ENCODE measurements at regions not wholly inside any gene's neighbourhood (a gene's known extent, or its start where the extent isn't known, plus 50 kb on each side); places are given as distances from the start of the nearest gene placed in this dataset.
A peak's percentile ranks its signal among the peaks of the same experiment; 100 is the strongest.

DNA sequence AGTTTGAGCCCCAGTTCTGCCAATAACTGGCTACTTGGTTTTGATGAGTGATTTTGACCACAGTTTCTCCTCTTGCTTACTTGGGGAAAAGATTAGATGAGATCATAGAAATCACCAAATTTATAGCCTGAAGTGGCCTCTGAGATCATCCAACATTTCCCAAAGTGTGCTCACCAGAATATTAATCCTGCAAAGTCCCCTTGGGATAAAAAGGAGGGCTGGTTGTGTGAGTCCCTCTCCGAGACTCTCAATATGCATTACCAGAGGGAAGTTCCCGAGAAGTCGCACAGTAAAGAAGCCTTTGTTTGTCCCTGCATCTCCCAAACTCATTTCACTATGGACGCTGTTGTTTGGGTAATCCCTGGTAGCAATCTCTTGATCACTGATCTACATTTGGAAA is 88.4 kb upstream of the ADRA1B start:
- DNase-seq (ENCODE audit: missing footprints) (no peak), ATAC-seq (no peak)
- intact Hi-C loops (cut with DNase I) = no loop called here

GRCh38 chr5:159832073-159832472 is 84.2 kb upstream of the ADRA1B start:
- no peak for ATAC-seq
- intact Hi-C loops (cut with DNase I) = no loop called here
- no peak for DNase-seq (ENCODE audit: missing footprints)

GRCh38 chr5:159833088-159833487 is 83.2 kb upstream of the ADRA1B start:
- DNase-seq (ENCODE audit: missing footprints) (no peak), ATAC-seq (no peak)
- intact Hi-C loops (cut with DNase I) = no loop called here

- ATAC-seq = no peak
- intact Hi-C loops (cut with DNase I) = no loop called here
- DNase-seq (ENCODE audit: missing footprints) = no peak
These were observed 82.4 kb upstream of the ADRA1B start for GRCh38 chr5:159833846-159834245.

DNA sequence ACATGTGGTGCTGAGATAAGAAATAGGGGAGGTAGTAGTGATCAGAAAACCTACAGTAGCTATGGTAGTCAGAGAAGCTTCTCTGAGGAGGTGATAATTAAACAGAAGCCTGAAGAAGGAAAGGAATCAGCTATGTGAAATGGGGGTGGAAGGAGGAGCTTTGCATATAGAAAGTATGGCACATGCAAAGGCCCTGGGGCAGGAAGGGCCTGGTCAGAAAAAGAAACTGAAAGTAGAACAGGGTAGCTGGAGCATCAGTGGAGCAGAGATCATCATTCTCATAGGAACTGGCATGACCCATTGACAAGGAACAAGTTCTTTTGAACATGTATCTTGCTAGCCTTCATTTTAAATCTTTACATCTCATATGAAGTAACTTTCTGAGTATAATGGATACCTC is 80.7 kb upstream of the ADRA1B start:
- ATAC-seq (no peak), DNase-seq (ENCODE audit: missing footprints) (no peak)
- intact Hi-C loops (cut with DNase I) = no loop called here

GRCh38 chr5:159836691-159837090 is 79.6 kb upstream of the ADRA1B start:
- no peak for ATAC-seq
- intact Hi-C loops (cut with DNase I) = no loop called here
- DNase-seq (ENCODE audit: missing footprints) = no peak

GRCh38 chr5:159837860-159838259 is 78.4 kb upstream of the ADRA1B start:
- ATAC-seq (no peak), DNase-seq (ENCODE audit: missing footprints) (no peak)
- intact Hi-C loops (cut with DNase I) = no loop called here

DNA sequence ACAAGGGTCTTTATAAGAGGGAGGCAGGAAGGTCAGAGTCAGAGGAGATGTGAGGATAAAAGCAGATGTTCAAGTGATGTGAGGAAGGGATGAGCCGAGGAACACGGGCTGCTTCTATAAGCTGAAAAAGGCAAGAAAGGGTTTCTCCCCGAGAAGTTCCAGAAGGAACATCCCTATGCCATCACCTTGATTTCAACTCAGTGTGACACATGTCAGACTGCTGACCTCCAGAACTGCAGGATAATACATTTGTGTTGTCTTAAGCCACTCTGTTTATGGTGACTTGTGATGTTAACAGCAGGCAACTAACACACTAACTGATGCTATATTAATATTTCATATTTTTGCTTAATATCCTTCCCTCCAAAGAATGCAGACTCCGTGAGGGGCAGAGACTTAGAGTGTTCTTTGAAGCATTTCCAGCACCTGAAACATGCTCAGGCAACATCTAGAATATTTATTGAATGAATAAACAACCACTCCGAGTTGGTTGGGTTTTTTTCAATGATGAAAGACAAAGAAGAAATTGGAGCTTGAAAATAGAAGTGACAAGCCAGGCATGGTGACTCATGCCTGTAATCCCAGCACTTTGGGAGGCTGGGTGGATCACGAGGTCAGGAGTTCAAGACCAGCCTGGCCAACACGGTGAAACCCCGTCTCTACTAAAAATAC is 77.6 kb upstream of the ADRA1B start:
- intact Hi-C loops (cut with DNase I) = no loop called here
- DNase-seq (ENCODE audit: missing footprints) = no peak
- no peak for ATAC-seq

DNA sequence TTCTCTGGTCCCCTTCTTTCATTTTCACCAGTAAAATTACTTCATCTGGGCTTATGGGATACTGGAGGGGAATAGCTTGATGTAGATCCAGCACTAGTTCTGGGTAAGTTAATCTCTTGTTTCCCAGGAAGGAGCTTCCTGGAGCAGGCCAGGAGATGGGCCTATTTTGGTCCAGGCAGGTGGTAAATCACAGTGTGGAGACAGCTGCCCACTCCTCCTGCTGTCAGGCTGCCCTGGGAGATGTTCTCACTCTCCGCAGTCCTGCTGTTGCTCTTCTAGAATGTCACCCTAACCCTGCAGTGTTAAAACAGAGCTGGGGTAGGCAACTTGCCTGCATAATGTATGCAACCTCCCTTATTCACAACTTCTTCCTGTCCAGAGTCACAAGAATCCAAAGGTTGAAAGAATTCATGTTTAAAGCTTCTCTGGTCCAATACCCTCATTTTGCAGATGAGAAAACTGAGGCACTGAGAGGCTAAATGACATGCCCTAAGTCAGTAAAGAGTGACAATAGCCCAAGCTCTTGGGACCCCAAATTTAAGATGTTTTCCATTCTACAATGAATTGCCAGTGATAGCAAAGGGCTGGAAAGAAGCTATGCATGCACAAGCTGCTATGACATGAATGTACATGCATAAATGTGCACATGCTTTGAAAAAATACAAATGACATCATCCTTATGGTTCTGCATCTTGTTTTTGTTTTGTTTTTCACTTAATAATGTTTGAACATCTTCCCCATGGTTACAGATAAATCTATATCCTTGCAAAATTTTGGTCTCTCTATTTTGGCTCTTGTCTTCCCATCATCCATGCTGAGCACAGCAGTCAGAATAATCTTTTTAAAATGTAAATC is 71.8 kb upstream of the ADRA1B start:
- ATAC-seq = no peak
- intact Hi-C loops (cut with DNase I) = no loop called here
- DNase-seq (ENCODE audit: missing footprints) = no peak

- ATAC-seq (no peak), DNase-seq (ENCODE audit: missing footprints) (no peak)
- intact Hi-C loops (cut with DNase I) = no loop called here
These were observed 66.7 kb upstream of the ADRA1B start for GRCh38 chr5:159849437-159850083.

DNA sequence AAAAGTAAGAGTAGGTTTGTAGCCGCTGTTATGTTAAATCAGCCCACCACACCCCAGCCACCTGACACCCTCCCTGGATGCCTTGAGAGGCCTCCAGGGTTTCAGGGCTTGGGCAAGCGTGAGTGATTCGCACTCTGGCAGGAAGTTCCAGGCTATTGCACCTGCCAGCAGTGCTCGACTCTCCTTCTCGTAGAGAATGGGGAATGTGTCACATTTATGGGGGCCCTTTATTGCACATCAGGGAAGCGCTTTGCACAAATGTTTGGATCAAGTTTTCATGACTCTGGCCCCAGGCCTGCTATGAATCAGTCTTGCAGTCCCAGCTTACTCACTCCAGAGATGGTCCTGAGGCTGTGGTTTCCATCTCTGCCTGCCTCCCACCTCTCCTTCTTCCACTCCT is 66.1 kb upstream of the ADRA1B start:
- DNase-seq (ENCODE audit: missing footprints) (no peak), ATAC-seq (peak; percentile 13)
- intact Hi-C loops (cut with DNase I) = no loop called here

DNA sequence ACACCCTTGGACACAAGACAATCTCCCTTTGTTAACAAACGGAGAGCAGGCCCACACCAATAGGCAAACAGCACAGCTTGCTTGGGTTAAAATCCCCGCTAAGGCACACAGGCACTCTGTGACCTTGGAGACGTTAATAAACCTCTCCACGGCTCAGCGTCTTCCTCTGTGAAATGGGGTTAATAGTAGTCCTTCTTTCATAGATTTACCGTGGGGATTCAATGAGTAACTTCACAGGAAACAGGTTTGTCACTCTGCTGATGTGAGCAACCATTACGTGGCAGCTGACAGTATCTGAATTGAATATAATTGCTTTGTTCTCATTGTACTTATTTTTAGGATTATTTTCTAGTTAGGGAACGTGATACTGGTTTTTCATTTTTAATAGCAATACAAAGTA is 65.2 kb upstream of the ADRA1B start:
- intact Hi-C loops (cut with DNase I) = no loop called here
- no peak for DNase-seq (ENCODE audit: missing footprints)
- no peak for ATAC-seq

GRCh38 chr5:159854916-159855315 is 61.4 kb upstream of the ADRA1B start:
- intact Hi-C loops (cut with DNase I) = loop anchor here (5.0 kb wide), 1 partner anchor 33 kb away; no protein-coding TSS in a partner anchor
- no peak for DNase-seq (ENCODE audit: missing footprints)
- no peak for ATAC-seq

GRCh38 chr5:159855476-159856191 is 60.6 kb upstream of the ADRA1B start:
- ATAC-seq = peak; percentile 89
- no peak for DNase-seq (ENCODE audit: missing footprints)
- intact Hi-C loops (cut with DNase I) = loop anchor here (5.0 kb wide), 1 partner anchor 33 kb away; no protein-coding TSS in a partner anchor

- DNase-seq (ENCODE audit: missing footprints) = no peak
- ATAC-seq = no peak
- intact Hi-C loops (cut with DNase I) = loop anchor here (5.0 kb wide), 1 partner anchor 37 kb away; no protein-coding TSS in a partner anchor
These were observed 57.4 kb upstream of the ADRA1B start for GRCh38 chr5:159858871-159859270.

GRCh38 chr5:159861086-159861485 is 55.2 kb upstream of the ADRA1B start:
- DNase-seq (ENCODE audit: missing footprints) (no peak), ATAC-seq (peak; percentile 17)
- intact Hi-C loops (cut with DNase I) = no loop called here

DNA sequence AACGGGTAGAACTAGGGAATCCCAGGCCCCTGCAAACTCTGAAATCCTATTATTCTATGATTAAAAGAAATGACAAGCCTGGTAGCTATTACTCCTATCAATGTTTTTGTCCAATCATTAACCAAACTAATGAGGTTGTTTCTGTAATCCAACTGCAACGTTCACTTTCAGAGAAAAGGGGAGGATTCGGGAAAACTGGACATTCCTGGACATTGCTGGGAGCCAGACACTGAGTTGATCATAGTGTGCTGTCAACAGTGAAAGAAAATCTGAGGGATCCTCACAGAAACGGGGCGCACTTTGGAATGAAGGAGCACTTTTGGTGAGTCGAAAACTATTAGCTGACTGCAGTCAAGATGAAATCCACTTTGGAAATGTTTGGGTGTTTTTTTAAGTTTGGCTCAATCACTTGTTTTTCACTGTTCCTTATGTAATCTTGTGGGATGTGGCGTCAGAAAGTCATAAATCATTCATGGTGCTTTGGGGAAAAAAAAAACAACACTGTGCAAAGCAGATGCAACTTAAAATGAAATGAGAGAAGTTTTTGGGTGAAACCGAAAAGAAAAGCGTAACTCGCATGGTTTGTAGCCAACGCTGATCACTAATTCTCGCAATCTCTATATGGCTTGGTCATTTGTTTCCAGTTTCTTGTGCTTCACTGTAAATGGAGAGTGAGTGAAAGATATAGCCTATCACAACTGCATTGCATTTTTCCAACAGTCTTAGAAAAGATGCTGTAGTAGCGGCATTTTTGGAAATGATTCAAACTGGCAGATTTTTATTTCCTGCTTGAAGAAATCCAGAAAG is 51.2 kb upstream of the ADRA1B start:
- DNase-seq (ENCODE audit: missing footprints) (no peak), ATAC-seq (peak; percentile 43)
- intact Hi-C loops (cut with DNase I) = no loop called here

DNA sequence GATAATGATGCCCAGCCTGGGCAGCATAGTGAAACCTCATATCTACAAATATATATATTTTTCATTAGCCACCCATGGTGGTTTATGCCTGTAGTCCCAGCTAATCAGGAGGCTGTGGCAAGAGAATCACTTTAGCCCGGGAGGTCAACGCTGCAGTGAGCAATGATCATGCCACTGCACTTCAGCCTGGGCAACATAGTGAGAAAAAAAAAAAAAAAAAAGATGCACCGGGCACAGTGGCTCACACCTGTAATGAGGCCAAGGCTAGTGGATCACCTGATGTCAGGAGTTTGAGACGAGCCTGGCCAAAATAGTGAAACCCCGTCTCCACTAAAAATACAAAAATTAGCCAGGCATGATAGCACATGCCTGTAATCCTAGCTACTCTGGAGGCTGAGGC is 50.2 kb upstream of the ADRA1B start:
- ATAC-seq = no peak
- intact Hi-C loops (cut with DNase I) = no loop called here
- no peak for DNase-seq (ENCODE audit: missing footprints)
